ENCODE measurements at regions not wholly inside any gene's neighbourhood (a gene's known extent, or its start where the extent isn't known, plus 50 kb on each side); places are given as distances from the start of the nearest gene placed in this dataset.

DNA sequence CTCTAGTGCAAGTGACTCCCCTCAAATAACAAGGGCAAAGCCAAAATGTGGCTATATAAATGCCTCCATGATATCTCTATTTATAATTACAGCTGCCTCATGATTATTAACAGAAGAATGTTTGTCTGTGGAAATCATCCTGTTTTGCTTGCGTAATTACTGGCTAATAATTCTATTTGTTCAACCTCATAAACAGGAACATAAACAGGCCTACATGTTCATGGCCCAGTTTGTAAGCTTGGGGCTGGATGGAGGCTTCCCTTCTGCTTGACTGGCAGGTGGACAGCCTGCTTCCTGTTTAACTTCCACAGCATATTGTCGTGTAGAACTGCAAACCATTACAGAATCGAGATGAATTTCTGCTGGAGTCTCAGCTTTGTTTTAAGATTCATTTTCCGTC, 766.0 kb upstream of the MAP3K7 start (continued):
- TF ChIP-seq EZH2 (IDR thresholded peaks at IDR 0.05; ENCODE audit: low read depth, low read length, severe bottlenecking) (no peak), SP4 (IDR thresholded peaks at IDR 0.05; ENCODE audit: low read length) (no peak)

Data from H1 (cell line).